ENCODE measurements at regions not wholly inside any gene's neighbourhood (a gene's known extent, or its start where the extent isn't known, plus 50 kb on each side); places are given as distances from the start of the nearest gene placed in this dataset.
A peak's percentile ranks its signal among the peaks of the same experiment; 100 is the strongest.

DNA sequence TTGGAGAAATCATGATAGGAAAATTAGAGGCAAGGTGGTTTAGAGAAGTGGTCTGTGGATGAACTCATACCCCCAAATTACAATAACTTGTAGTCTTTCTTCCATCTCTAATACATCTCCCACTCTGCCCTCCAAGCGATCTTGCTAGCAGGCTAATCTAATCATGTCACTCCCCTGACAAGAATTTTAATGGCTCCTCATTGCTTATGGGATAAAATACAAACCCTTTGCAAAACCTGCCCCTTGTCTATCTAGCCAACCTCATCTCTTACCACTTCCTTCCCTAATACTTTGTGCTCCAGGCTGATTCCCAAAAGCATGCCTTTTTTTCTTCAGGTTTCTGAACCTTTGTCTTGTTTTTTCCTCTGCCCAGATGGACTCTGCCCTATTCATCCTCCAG is 71.3 kb upstream of the LRRN2 start:
- Histone ChIP-seq H3K4me2 (no peak overlapping the region), H3K27ac (no peak overlapping the region), H3K9me3 (no peaks in the 10 kb centered on the region), H3K4me1 (0 out of 3 replicates have a peak, but pooled peaks cover 11% of the 10 kb centered on the region), H3K4me3 (no peak overlapping the region)
- ATAC-seq (no peak), DNase-seq (ENCODE audit: low read depth in 1 of 2, low spot score in 1 of 2) (no peak), FAIRE-seq (no peak)
- WGBS (ENCODE audit: missing lambda C conversion rate), result 76% methylated on average over 1 of the region's 1 CpG
- POLR2A ChIA-PET, result no interaction called here
- CTCF ChIA-PET, result interaction anchor here (2.4 to 2.8 kb wide), 2 partner anchors 11 to 191 kb away, joined by 9 to 12 read pairs; no protein-coding TSS in a partner anchor
- no peak for TF ChIP-seq ZNF302 (CRISPR knock-in tag; IDR thresholded peaks at IDR 0.05)
- no peak for TF ChIP-seq NR3C1 (IDR thresholded peaks at IDR 0.05)
- TF ChIP-seq ZFP36 (IDR thresholded peaks at IDR 0.05; ENCODE audit: borderline replicate concordance, partially characterized antibody), result no peak
- TF ChIP-seq HOXA7 (CRISPR knock-in tag; IDR thresholded peaks at IDR 0.05), result no peak
- TF ChIP-seq ESRRA (IDR thresholded peaks at IDR 0.05; ENCODE audit: borderline replicate concordance, low read length), result no peak
- TF ChIP-seq RARB (CRISPR knock-in tag; IDR thresholded peaks at IDR 0.05), result no peak
- TF ChIP-seq RCOR1 (IDR thresholded peaks at IDR 0.05; ENCODE audit: low read depth, low read length), result no peak
- TF ChIP-seq RFX5 (IDR thresholded peaks at IDR 0.05), result no peak
- TF ChIP-seq, protein P1, sequence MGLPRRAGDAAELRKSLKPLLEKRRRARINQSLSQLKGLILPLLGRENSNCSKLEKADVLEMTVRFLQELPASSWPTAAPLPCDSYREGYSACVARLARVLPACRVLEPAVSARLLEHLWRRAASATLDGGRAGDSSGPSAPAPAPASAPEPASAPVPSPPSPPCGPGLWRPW (IDR thresholded peaks at IDR 0.05), result no peak
- TF ChIP-seq FOSB (CRISPR knock-in tag; IDR thresholded peaks at IDR 0.05), result no peak
- TF ChIP-seq CBX8 (IDR thresholded peaks at IDR 0.05), result no peak
- TF ChIP-seq, protein P2, sequence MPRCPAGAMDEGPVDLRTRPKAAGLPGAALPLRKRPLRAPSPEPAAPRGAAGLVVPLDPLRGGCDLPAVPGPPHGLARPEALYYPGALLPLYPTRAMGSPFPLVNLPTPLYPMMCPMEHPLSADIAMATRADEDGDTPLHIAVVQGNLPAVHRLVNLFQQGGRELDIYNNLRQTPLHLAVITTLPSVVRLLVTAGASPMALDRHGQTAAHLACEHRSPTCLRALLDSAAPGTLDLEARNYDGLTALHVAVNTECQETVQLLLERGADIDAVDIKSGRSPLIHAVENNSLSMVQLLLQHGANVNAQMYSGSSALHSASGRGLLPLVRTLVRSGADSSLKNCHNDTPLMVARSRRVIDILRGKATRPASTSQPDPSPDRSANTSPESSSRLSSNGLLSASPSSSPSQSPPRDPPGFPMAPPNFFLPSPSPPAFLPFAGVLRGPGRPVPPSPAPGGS (IDR thresholded peaks at IDR 0.05), result no peak
- TF ChIP-seq EP300 (IDR thresholded peaks at IDR 0.05), result no peak
- TF ChIP-seq JUN (IDR thresholded peaks at IDR 0.05), result no peak
- no peak for TF ChIP-seq HEYL (CRISPR knock-in tag; IDR thresholded peaks at IDR 0.05)
- no peak for TF ChIP-seq KDM5A (IDR thresholded peaks at IDR 0.05)
- TF ChIP-seq, protein P3, sequence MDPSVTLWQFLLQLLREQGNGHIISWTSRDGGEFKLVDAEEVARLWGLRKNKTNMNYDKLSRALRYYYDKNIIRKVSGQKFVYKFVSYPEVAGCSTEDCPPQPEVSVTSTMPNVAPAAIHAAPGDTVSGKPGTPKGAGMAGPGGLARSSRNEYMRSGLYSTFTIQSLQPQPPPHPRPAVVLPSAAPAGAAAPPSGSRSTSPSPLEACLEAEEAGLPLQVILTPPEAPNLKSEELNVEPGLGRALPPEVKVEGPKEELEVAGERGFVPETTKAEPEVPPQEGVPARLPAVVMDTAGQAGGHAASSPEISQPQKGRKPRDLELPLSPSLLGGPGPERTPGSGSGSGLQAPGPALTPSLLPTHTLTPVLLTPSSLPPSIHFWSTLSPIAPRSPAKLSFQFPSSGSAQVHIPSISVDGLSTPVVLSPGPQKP (IDR thresholded peaks at IDR 0.05; ENCODE audit: low read depth, low read length), result no peak
- TF ChIP-seq, protein P4, sequence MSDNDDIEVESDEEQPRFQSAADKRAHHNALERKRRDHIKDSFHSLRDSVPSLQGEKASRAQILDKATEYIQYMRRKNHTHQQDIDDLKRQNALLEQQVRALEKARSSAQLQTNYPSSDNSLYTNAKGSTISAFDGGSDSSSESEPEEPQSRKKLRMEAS (IDR thresholded peaks at IDR 0.05), result no peak

DNA sequence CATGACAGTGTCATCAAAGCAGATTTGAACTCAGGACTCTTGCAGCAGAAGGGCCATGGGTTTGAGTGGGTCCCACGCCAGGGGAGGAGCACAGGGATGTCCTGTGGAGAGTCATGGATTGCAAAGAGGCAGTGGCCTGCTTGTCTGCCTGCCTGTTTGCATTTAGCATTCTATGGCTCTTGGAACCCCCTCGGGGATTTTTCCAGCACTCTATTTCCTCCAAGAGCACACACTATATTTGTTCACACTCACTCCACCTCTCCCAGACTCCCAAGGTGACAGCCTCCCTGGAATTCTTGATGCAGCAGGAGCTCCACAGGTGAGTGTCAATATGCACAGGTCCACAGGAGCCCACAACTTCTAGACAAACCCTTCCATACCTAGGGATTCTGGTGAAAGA is 73.1 kb upstream of the LRRN2 start:
- POLR2A ChIA-PET, result interaction anchor here (1.0 kb wide), 1 partner anchor 242 kb away, joined by 3 read pairs; the partner anchor contains the start of gene MDM4
- Histone ChIP-seq H3K27ac (no peak overlapping the region), H3K4me1 (peaks cover 11% of the 10 kb centered on the region; the same call in 1 of the 3 replicates), H3K4me2 (no peak overlapping the region), H3K4me3 (no peak overlapping the region), H3K9me3 (no peaks in the 10 kb centered on the region)
- peak in 1 of 2 experiments; percentile 32; a peak in 1 of 6 replicates for ATAC-seq
- FAIRE-seq, result no peak
- 22% methylated on average over 2 of the region's 2 CpGs for WGBS (ENCODE audit: missing lambda C conversion rate)
- TF ChIP-seq, protein P5, sequence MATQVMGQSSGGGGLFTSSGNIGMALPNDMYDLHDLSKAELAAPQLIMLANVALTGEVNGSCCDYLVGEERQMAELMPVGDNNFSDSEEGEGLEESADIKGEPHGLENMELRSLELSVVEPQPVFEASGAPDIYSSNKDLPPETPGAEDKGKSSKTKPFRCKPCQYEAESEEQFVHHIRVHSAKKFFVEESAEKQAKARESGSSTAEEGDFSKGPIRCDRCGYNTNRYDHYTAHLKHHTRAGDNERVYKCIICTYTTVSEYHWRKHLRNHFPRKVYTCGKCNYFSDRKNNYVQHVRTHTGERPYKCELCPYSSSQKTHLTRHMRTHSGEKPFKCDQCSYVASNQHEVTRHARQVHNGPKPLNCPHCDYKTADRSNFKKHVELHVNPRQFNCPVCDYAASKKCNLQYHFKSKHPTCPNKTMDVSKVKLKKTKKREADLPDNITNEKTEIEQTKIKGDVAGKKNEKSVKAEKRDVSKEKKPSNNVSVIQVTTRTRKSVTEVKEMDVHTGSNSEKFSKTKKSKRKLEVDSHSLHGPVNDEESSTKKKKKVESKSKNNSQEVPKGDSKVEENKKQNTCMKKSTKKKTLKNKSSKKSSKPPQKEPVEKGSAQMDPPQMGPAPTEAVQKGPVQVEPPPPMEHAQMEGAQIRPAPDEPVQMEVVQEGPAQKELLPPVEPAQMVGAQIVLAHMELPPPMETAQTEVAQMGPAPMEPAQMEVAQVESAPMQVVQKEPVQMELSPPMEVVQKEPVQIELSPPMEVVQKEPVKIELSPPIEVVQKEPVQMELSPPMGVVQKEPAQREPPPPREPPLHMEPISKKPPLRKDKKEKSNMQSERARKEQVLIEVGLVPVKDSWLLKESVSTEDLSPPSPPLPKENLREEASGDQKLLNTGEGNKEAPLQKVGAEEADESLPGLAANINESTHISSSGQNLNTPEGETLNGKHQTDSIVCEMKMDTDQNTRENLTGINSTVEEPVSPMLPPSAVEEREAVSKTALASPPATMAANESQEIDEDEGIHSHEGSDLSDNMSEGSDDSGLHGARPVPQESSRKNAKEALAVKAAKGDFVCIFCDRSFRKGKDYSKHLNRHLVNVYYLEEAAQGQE (IDR thresholded peaks at IDR 0.05), result no peak
- no peak for TF ChIP-seq KDM5A (IDR thresholded peaks at IDR 0.05)
- TF ChIP-seq HDAC2 (IDR thresholded peaks at IDR 0.05), result no peak
- no peak for TF ChIP-seq CHD4 (IDR thresholded peaks at IDR 0.05; ENCODE audit: borderline replicate concordance)
- no peak for TF ChIP-seq POLR2AphosphoS2 (conservative IDR thresholded peaks at IDR 0.05; ENCODE audit: low read length)
- no peak for TF ChIP-seq RCOR1 (IDR thresholded peaks at IDR 0.05; ENCODE audit: low read depth, low read length)
- no peak for TF ChIP-seq HOXB5 (CRISPR knock-in tag; IDR thresholded peaks at IDR 0.05)
- TF ChIP-seq KDM1A (IDR thresholded peaks at IDR 0.05; ENCODE audit: low read depth), result no peak
- TF ChIP-seq MAFK (IDR thresholded peaks at IDR 0.05; ENCODE audit: partially characterized antibody), result no peak
- TF ChIP-seq NPAS2 (CRISPR knock-in tag; IDR thresholded peaks at IDR 0.05; ENCODE audit: borderline replicate concordance), result no peak
- CTCF ChIA-PET, result interaction anchor here (0.7 to 12.0 kb wide), 4 partner anchors 11 to 192 kb away, joined by 3 to 216 read pairs (median 59); no protein-coding TSS in a partner anchor
- no peak for DNase-seq (ENCODE audit: low read depth in 1 of 2, low spot score in 1 of 2)

Data from A549 (cell line).